Activated CD8-positive, alpha-beta memory T cell treated with anti-CD3 and anti-CD28 coated beads for 48 hours (primary cell): ENCODE measurements at regions not wholly inside any gene's neighbourhood (a gene's known extent, or its start where the extent isn't known, plus 50 kb on each side); places are given as distances from the start of the nearest gene placed in this dataset.

Source experiments
- DNase-seq, 3 experiments: peaks; one replicate each; pipeline ENCODE4 v3.0.0-alpha.2; 2020; ENCODE audit warnings: low read depth in 2 of 3, low spot score in 2 of 3

DNA sequence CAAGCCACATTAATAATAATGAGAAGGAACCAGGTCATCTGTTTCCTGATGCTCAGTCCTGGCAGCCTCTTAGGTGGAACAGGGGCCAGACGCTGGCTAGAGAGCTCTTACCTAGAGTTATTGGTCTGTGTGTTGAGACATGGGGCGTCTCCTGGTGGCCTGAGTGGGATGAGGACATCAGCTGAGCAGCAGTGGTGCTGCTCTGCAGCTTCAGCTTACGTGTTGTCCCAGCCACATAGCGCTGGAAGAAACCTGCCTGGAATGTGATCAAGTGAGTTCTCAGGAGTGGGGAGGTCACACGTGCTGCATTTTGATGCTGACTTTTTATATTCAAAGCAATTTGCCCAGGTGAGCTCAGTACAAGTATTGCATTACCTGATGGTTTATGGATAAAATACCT lies 355.4 kb downstream of the CDH26 start:
- DNase-seq: no peak

DNA sequence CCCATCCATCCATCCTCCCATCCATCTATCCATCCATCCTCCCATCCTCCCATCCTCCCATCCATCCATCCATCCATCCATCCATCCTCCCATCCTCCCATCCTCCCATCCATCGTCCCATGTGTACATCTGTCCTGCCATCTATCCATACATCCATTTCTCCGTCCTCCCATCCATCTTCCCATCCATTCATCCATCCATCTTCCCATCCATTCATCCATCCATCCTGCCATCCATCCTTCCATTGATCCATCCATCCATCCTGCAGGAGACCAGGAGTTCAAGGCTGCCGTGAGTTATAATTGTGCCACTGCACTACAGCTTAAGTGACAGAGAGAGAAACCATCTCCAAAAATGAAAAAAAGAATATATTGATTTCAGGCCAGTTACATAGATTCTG lies 356.5 kb downstream of the CDH26 start:
- DNase-seq: no peak

DNA sequence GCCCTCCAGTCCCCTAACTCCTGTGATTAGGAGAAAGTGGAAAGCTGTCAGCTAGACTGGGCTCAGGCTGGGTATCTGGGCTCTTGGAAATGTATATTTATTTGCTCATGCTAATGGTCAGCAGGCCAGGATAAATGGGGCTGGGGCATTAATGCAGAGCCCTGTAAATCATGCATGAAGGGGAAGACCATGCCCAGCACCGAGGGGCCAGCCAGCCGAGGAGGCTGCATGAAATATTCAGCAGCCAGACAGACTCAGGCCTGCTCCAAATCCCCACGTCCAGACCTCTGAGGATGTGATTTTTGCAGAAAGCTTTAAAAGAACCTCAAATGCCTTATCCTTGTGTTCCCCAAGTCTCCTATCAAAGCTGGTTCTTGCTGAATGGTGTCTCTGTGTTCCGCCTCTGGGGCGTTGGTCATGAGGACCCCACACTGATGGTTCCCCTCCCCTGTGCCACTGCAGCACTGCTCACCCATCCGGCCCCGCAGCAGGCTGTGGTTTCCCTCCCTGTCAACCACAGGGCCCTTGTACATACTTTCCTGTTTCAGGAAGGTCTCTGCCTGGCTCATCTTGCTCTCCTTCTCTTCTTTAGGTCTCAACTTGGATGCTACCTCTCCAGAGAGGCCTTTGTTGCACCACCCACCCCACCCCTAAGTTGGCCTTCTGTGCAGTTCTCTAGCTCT lies 358.4 kb downstream of the CDH26 start:
- DNase-seq: no peak

DNA sequence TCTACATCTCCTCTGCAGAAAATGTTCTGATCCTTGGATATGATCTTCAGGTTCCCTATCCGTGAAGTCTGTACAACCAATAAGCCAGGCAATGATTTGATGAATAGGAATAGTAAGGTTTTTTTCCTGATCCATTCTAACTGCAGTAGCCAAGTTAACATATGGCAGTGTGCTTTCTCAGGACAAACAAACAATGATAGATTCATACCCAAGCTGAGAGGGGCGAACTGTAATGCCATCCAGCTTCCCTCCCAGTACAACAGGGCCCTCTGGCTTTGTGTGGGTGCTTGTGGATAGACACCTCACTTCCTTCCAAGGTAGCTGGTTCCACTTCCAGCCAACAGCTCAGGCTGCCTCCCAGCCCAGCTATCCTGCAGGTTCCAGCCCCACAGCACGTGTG lies 359.2 kb downstream of the CDH26 start:
- no peak for DNase-seq

DNA sequence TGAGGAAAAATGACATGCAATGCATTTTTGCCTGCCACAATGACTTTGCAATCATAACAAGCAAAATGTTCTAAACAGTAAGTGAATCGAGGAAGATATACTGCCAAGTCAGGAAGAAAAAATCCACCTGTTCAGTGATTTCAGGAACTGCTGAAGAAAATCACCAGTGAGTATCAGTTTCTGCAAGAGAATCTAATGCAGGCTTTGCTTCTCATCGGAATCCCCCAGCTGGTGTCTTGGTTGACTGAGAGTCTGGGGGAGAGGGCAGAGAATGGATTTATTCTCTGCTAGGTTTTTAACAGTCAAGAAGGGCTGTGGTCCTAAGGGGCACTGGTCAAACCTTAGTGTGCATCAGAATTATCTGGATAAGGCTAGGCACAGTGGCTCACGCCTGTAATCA lies 363.4 kb downstream of the CDH26 start:
- no peak for DNase-seq

DNA sequence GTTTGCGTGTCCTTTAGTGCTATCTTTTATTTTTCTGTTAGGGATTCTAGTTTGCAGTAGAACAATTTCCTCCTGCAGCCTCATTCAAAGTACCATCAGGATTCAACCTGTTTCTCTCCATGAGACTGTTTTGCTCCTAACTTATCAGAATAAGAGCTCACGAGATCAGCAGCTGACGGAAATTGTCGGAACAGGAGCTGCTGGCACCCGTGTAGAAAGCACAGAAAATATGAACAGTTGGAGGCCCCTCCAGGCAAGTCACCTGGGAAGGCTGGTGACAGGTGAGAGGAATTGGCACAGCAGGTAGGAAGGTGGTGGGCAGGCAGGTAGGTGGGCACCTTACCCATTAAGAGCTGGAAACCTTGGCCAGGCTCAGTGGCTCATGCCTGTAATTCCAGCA lies 368.6 kb downstream of the CDH26 start:
- DNase-seq: no peak

DNA sequence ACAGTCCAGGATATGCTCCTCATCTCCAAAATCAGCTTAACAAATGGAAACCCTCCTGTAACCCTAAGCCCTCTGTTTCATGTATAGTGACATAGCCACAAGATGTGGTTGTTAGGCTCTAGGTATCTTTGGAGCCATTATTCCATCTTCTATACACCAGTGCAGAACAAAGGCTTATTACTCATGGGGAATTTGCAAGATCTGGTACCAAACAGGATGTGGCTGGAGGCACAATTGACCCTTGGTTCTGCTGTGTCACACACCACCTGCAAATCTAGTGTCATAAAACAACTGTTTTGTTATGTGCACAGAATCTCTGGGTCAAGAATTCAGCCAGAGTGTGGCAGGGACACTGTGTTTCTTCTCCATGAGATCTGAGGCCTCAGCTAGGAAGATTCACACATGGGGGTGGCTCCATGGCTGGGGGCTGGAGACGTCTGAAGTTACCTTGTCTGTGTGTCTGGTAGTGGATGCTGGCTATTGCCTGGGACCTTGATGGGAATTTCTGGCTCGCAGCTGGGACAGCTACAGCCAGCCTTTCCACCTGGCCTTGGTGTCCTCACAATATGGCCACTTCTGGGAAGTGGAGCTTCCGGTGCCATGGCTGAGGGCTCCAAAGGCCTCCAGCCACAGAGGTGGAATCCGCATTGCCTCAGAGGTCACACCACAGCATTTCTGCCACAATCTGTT lies 369.9 kb downstream of the CDH26 start:
- DNase-seq: no peak

DNA sequence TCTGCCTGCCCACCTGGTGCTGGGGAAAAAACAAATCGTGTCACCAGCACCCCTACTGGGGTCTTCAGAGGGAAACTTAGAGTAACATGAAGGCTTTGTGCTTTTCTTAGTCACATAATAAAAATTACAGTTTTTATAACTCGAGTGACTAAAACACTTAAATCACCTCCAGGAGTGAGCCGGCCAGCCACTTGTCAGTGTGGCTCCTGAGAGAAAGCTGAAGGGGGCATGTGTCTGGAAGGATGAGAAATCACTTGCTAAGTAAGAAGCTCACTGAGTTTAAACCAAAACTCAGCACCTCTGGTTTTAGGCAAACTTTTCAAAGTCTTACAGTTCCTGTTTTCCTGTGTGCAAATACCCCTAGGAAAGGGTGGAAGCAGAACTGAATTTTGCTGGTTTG lies 372.2 kb downstream of the CDH26 start:
- no peak for DNase-seq

DNA sequence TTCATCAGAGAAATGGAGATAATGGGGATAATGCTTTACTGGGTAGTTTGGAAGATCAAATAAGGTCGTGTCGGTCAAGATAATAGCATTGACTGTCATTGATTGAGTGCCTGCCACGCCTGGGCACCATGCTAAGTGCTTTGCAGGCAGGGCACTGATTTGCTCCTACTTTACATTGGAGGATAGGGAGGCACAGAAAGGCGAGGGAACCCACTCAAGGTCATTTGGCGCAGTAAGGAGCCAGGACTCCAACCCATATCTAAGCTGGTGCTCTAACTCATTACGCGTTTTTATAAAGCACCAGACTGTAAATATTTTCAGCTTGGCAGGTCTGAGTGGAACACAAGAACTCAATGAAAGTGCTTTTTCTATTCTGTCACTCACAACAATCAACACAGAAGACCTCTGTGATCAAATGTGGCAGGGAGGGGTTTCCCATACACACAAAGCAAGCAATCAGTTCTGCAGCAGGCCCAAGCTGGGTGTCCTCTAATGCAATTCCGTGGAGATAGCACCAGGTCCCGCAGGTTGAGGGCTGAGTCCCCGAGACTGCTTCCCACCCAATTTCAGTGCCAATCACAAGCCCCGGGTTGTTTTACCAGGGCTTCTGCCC lies 373.6 kb downstream of the CDH26 start:
- DNase-seq: no peak

DNA sequence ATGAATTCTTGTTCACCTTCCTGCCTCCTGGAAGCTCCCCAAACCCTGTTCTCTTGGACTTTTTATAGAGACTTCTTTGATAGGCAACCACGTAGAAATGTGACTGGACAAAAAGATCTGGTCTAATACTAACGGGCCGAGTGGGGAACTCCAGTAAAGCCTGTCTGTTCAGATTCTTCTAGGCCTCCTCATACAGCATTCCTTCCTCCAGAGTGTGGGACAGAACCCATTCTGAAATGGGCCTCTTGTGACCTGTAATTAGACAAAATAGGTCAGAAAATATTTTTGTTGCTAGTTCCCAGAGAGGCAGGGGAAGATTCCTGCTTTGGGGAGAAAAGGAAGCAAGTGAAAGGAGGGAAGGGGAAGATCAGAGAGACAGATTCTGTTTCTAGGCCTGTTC lies 374.3 kb downstream of the CDH26 start:
- no peak for DNase-seq

DNA sequence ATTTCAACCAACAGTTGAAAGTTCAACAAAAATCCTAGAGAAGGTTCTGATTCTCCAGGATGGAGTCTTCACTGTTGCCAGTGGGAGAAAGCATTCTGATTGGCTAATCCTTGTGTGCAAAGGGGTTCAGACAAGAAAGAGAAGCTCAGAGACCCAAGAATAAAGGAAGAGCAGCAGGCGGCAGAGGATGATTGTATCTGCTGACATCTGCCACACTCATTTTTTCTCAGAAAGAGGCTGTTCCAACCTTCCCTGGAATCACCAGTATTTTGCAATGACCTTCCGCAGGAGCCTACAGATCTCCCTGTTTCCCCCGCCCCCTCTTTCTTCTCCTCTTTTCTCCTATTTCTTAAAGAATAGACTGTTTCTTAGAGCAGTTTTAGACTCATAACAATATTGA lies 376.7 kb downstream of the CDH26 start:
- no peak for DNase-seq

DNA sequence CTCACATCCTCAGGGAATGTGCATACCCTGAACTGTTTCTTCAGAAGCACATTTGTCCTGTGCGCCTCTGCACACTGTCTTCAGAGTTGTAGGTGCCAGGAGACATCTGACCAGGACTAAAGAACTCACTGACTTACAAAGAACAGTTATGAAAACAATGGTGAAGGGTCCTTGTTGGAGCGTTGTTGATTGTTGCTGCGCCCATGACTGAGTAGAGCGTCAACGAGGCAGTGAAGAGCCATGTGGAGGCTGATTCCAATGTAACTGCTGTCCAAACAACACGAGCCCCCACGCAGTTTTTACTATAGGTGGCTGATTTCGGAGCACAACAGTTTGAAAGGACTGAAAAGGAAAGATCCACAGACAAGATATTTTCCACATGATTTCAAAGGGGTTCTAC lies 380.3 kb downstream of the CDH26 start:
- DNase-seq: no peak

DNA sequence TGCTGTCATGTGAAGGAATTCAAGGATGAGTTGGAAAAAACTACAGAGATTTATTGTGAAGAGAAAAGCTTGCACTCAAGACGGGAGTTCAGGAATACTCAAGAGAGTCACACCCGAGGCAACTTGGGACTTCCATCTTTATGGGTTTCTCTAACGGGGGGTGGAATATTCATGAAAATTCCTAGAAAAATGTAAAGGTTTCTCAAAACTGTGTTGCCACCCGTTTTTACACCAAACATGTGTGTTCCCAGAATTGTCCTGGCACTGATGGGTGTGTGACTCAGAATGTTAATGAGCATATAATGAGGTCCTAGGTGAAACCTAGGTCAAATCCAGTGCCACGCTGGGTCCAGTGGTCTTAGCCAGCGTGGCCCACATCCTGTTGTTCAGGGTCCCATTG lies 381.5 kb downstream of the CDH26 start:
- no peak for DNase-seq

DNA sequence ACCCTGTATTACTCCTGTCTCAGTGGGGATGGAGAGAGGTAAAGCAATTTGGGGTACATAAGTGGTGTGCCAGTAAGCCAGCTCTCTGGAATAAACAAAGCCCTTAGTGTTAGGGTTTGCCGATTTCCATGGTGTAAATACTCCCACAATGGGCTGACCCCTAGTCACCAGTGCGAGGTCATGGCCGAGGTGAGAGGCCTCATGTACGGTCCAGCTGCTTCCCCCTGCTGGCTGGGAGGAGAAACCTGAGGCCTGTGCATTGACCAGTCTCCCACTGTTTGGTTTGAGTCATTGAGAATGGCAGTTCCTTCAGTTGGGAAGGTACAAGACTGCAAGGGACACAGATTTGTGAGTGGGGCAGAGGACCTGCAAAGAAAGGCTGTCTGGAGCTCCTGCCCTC lies 382.0 kb downstream of the CDH26 start:
- no peak for DNase-seq

DNA sequence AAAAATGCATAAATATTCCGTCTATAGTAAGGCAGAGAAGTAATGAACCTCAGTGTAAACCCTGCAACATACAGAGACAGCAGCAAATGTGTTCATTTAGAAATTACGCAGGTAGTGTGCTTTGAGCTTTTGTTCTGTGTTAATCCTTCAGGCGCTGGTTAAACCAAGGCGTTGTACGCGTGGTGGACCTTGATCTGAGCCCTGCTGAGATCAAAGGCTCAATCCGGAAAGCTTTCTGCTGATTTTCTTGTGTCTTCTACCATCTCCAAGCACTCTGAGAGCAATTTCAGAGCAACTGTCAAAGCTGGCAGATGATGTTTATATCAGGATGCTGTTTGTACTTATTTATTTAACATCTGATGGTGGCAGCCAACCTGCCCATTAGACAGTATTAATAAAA lies 382.8 kb downstream of the CDH26 start:
- no peak for DNase-seq

DNA sequence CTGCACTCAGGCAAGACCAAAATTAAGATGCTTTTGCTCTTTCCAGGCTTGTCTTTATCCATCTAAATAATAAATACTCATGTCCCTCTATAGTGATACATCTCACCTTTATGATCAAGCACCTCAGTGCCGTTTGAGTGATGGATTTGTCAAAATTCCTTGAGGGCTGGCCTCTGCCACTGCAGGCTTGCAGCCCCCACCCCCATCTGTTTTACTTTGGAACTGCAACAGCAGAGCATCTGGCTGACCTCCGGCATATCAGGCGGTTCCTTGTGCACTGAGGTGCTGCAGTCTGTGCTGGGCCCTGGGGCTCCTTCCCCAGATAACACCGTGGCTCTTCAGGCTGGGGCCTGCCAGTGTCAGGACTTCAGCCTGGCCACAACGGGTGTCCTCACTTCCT lies 386.9 kb downstream of the CDH26 start:
- DNase-seq: no peak

DNA sequence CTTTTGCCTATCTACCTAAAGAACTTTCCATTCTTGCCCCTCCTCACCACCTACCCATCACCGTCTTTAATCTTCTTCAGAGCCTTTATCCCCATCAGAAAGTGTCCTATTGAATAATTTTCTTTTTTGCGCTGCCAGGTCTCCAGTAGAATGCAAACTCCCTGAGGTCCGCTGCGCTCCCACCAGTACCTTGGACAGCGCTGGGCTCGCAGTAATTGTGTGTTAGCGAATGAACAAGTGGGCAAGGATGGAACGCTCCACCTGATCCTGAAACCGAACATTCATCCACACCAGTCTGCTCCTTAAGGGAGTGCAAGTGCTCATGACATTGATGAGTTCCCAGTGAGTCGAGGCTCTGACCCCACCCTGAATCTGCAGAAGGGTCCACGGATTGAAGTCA lies 391.2 kb downstream of the CDH26 start:
- no peak for DNase-seq

DNA sequence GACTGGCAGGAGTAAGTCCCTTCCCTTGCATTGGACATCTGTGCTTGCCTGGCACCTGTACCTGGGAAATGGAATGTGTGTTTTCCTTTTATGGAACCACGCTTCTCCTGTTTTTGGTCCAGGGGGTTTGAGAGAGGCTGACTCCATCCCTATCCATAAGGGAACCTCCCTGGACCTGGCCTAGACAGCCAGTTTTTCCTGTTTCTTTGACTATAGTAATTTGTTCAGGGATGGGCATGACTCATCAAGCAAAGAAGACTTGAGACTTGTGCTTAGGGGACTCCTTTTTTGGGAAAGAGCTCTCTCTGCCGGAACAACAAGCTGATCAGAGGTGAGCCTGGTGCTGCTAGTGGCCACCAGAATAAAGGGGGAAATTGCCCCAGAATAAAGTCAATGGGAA lies 393.8 kb downstream of the CDH26 start:
- DNase-seq: no peak

DNA sequence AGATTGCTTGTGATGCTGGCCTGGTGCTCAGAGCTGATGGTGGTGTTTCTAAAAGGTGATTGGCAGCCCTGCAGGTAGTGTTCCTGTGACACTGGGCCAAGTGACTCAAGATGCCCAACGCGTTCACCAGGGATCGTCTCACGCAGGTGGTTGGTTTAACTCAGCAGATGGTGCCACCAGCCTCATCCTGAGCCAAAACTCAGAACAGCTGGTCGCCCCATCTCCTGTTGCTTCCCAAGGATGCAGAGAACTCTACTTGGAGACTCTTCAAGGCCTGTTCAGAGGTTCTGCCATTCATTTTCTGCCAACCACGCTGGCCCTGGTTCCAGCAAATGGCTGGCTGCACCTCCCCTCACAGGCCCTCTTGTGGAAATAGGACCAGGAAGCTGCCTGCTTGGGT lies 394.4 kb downstream of the CDH26 start:
- no peak for DNase-seq

DNA sequence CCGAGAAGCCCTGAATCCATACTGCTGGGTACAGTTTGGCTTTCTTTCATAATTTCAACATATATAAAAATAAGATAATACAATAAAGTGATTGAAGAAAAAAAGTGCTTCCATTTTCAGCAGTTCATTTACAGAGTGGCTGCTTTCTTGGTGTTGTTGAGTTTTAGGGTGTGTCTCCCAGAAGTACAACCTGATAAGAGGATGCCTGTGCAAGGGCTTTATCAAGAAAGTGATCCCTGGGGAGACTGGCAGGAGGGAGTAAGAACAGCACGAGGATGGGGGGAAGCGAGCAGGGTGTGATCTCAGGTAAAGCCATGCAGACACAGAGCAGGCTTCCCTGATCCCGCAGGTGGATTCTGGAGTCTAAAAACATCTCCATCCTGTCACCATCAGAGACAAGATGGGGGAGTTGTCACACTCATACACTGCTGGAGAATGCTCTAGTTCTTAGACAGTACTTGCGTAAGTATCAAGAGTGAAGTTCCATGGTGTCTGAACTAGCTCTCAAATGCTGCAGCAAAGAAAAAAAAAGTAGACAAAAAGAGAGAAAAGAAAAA lies 395.9 kb downstream of the CDH26 start:
- no peak for DNase-seq

DNA sequence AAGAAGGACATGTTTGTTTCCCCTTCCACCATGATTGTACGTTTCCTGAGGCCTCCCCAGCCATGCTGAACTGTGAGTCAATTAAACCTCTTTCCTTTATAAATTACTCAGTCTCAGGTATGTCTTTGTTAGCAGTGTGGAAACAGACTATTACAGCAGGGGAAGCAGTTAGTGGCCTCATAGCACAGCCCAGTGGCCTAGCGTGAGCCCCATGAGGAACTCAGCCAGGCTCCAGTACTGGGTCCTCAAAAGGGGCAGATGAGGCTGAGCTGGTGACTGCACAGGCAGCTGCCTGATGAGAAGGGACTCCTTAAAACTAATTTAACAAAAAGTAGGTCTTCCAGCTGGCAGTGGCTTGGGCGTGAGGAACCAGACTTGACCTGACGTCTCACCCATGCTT lies 399.9 kb downstream of the CDH26 start:
- DNase-seq: no peak

DNA sequence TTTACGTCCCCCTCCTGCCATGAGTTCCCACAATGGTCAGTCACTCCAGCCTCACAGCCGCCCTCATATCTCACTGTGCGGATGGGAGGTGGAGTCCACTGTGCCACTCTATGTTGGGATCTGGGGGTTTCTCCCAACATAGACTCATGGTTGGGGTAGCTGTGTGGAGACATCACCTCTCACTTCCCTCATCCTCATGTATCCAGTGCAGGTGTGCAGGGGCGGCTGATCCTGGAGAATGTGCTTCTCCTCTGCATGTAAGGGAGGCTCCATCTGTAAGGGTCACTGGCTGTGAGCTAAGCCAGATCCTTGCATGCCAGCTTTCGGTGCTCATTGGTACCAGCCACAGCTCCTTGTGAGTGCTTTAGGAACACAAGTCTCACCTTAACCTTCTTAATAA lies 400.8 kb downstream of the CDH26 start:
- no peak for DNase-seq
